ENCODE measurements at regions not wholly inside any gene's neighbourhood (a gene's known extent, or its start where the extent isn't known, plus 50 kb on each side); places are given as distances from the start of the nearest gene placed in this dataset.

DNA sequence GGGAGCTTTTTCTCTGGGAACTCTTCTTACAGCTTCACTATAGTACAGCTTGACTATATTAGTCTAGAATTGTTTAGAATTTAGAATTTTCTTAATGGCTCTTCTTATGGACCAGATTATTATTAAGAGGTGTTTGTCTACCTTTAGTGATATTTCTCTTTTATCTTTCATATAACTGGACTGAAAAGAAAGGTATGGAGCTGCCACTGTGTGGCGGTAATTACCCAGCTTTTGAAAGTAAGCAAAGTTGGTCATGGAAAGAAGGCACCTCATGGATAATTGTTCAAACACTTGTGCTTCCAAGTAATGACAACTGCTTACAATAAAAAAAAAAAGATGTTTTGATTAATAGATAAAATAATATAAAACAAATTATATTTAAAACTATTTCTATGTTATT lies 1112.5 kb downstream of the TECRL start:
- Histone ChIP-seq H3K27ac (ENCODE audit: low read depth, low read length) (no peak overlapping the region), H3K9me3 (ENCODE audit: low read depth, low read length) (no peaks in the 10 kb centered on the region), H3K79me2 (ENCODE audit: insufficient read depth, low read length) (no peaks in the 10 kb centered on the region), H3K4me2 (ENCODE audit: insufficient read depth, low read length) (no peak overlapping the region), H3K36me3 (ENCODE audit: insufficient read depth, low read length) (no peaks in the 10 kb centered on the region), H3K4me3 (ENCODE audit: insufficient read depth, low read length) (no peak overlapping the region), H3K27me3 (ENCODE audit: insufficient read depth, low read length) (no peaks in the 10 kb centered on the region), H3K4me1 (ENCODE audit: insufficient read depth, low read length) (no peaks in the 10 kb centered on the region), H2AFZ (ENCODE audit: low read length) (no peak overlapping the region), H4K20me1 (ENCODE audit: insufficient read depth, low read length) (no peaks in the 10 kb centered on the region)
- no peak for DNase-seq (ENCODE audit: insufficient read length, low spot score, missing footprints)
- TF ChIP-seq, protein P1, sequence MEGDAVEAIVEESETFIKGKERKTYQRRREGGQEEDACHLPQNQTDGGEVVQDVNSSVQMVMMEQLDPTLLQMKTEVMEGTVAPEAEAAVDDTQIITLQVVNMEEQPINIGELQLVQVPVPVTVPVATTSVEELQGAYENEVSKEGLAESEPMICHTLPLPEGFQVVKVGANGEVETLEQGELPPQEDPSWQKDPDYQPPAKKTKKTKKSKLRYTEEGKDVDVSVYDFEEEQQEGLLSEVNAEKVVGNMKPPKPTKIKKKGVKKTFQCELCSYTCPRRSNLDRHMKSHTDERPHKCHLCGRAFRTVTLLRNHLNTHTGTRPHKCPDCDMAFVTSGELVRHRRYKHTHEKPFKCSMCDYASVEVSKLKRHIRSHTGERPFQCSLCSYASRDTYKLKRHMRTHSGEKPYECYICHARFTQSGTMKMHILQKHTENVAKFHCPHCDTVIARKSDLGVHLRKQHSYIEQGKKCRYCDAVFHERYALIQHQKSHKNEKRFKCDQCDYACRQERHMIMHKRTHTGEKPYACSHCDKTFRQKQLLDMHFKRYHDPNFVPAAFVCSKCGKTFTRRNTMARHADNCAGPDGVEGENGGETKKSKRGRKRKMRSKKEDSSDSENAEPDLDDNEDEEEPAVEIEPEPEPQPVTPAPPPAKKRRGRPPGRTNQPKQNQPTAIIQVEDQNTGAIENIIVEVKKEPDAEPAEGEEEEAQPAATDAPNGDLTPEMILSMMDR (IDR thresholded peaks at IDR 0.05; ENCODE audit: extremely low read depth, low read depth, low read length): no peak

GRCh38 chr4:63275491-63275890 lies 1133.8 kb downstream of the TECRL start:
- TF ChIP-seq, protein P1 (IDR thresholded peaks at IDR 0.05; ENCODE audit: extremely low read depth, low read depth, low read length): no peak
- no peak overlapping the region for H2AFZ ChIP-seq (ENCODE audit: low read length)
- H3K27me3 ChIP-seq (ENCODE audit: insufficient read depth, low read length): no peaks in the 10 kb centered on the region
- peaks cover 4% of the 10 kb centered on the region for H3K9me3 ChIP-seq (ENCODE audit: low read depth, low read length)
- no peaks in the 10 kb centered on the region for H4K20me1 ChIP-seq (ENCODE audit: insufficient read depth, low read length)
- H3K36me3 ChIP-seq (ENCODE audit: insufficient read depth, low read length): no peaks in the 10 kb centered on the region
- no peak overlapping the region for H3K4me2 ChIP-seq (ENCODE audit: insufficient read depth, low read length)
- H3K4me3 ChIP-seq (ENCODE audit: insufficient read depth, low read length): no peak overlapping the region
- no peaks in the 10 kb centered on the region for H3K79me2 ChIP-seq (ENCODE audit: insufficient read depth, low read length)
- H3K4me1 ChIP-seq (ENCODE audit: insufficient read depth, low read length): no peaks in the 10 kb centered on the region
- no peak for DNase-seq (ENCODE audit: insufficient read length, low spot score, missing footprints)
- no peak overlapping the region for H3K27ac ChIP-seq (ENCODE audit: low read depth, low read length)

GRCh38 chr4:63269156-63269555 lies 1140.1 kb downstream of the TECRL start:
- H3K4me3 ChIP-seq (ENCODE audit: insufficient read depth, low read length): no peak overlapping the region
- no peaks in the 10 kb centered on the region for H4K20me1 ChIP-seq (ENCODE audit: insufficient read depth, low read length)
- TF ChIP-seq, protein P1 (IDR thresholded peaks at IDR 0.05; ENCODE audit: extremely low read depth, low read depth, low read length): no peak
- no peak overlapping the region for H2AFZ ChIP-seq (ENCODE audit: low read length)
- H3K36me3 ChIP-seq (ENCODE audit: insufficient read depth, low read length): no peaks in the 10 kb centered on the region
- H3K79me2 ChIP-seq (ENCODE audit: insufficient read depth, low read length): no peaks in the 10 kb centered on the region
- H3K4me2 ChIP-seq (ENCODE audit: insufficient read depth, low read length): no peak overlapping the region
- H3K27ac ChIP-seq (ENCODE audit: low read depth, low read length): no peak overlapping the region
- peaks cover 2% of the 10 kb centered on the region for H3K9me3 ChIP-seq (ENCODE audit: low read depth, low read length)
- H3K4me1 ChIP-seq (ENCODE audit: insufficient read depth, low read length): no peaks in the 10 kb centered on the region
- no peaks in the 10 kb centered on the region for H3K27me3 ChIP-seq (ENCODE audit: insufficient read depth, low read length)
- DNase-seq (ENCODE audit: insufficient read length, low spot score, missing footprints): no peak

GRCh38 chr4:63233671-63234070 lies 1175.6 kb downstream of the TECRL start:
- no peaks in the 10 kb centered on the region for H3K79me2 ChIP-seq (ENCODE audit: insufficient read depth, low read length)
- H3K27ac ChIP-seq (ENCODE audit: low read depth, low read length): no peak overlapping the region
- no peak overlapping the region for H3K4me3 ChIP-seq (ENCODE audit: insufficient read depth, low read length)
- no peaks in the 10 kb centered on the region for H3K36me3 ChIP-seq (ENCODE audit: insufficient read depth, low read length)
- TF ChIP-seq, protein P1 (IDR thresholded peaks at IDR 0.05; ENCODE audit: extremely low read depth, low read depth, low read length): no peak
- H3K4me1 ChIP-seq (ENCODE audit: insufficient read depth, low read length): no peaks in the 10 kb centered on the region
- no peak overlapping the region for H3K4me2 ChIP-seq (ENCODE audit: insufficient read depth, low read length)
- no peak for DNase-seq (ENCODE audit: insufficient read length, low spot score, missing footprints)
- H2AFZ ChIP-seq (ENCODE audit: low read length): no peak overlapping the region
- no peaks in the 10 kb centered on the region for H4K20me1 ChIP-seq (ENCODE audit: insufficient read depth, low read length)
- H3K27me3 ChIP-seq (ENCODE audit: insufficient read depth, low read length): no peaks in the 10 kb centered on the region
- H3K9me3 ChIP-seq (ENCODE audit: low read depth, low read length): peaks cover 3% of the 10 kb centered on the region

Measured in osteoblast (primary cell).